Head of caudate nucleus (tissue), 42 donors: ENCODE measurements at regions not wholly inside any gene's neighbourhood (a gene's known extent, or its start where the extent isn't known, plus 50 kb on each side); places are given as distances from the start of the nearest gene placed in this dataset.

Experiments used
- DNase-seq, 42 donors: peaks; one replicate each; pipeline versions ENCODE4 v3.0.0 to v3.0.0-alpha.2; 2020 to 2021; ENCODE audit warnings: mixed read lengths in 7 of 42
- intact Hi-C: fragments of 100-400 bp; cut with DNase I; formaldehyde crosslinking; loops from one replicate; pipeline ENCODE4 v1.15.0; 2022

DNA sequence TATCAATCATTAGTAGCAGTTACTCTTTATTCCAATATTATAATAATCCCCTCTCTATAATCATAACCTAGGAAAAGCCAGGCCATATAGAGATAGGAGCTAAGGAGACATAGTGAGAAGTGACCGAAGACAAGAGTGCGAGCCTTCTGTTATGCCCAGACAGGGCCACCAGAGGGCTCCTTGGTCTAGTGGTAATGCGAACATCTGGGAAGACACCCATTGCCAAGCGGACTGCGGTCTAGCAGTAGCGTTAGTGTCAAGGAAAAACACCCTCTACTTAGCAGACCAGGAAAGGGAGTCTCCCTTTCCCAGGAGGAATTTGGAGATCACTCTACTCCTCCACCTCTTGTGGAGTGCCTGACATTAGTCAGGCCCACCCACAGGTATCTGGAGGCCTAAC, 920.9 kb downstream of the CDY2B start:
- no peak for DNase-seq
- intact Hi-C loops, result no loop called here

DNA sequence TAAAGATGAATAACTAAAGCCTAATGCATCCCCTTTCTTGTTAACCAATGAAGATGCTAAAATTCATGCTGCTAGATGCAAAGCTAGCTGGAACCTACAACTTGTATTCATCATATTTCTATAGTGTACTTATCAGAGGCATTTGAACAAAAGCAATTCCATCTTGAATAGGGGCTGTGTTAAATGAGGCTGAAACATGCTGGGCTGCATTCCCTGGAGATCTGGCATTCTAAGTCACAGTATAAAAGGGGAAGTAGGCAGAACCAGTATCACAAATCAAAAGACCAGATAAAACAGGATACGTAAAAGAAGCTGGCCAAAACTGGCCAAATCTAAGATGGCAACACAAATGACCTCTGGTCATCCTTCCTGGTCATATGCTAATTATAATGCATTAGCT, 932.8 kb downstream of the CDY2B start:
- intact Hi-C loops, result no loop called here
- DNase-seq, result no peak
